MV-4-11 (cell line): ENCODE measurements at regions not wholly inside any gene's neighbourhood (a gene's known extent, or its start where the extent isn't known, plus 50 kb on each side); places are given as distances from the start of the nearest gene placed in this dataset.

Experiments used
- DNase-seq: peaks from one replicate; lab custom pipeline; 2025; lab: John Stamatoyannopoulos, UW

- peak; percentile 70 for DNase-seq
Measured at GRCh38 chr3:31004025-31004678, 109.7 kb upstream of the GADL1 start.

- DNase-seq, result no peak
Measured at GRCh38 chr3:31008994-31009393, 114.5 kb upstream of the GADL1 start.

GRCh38 chr3:31009881-31010280 lies 115.4 kb upstream of the GADL1 start:
- DNase-seq, result no peak

- DNase-seq, result no peak
Measured at GRCh38 chr3:31010491-31010890, 116.0 kb upstream of the GADL1 start.

GRCh38 chr3:31011380-31011779 lies 116.9 kb upstream of the GADL1 start:
- no peak for DNase-seq

- no peak for DNase-seq
Measured at GRCh38 chr3:31013090-31013489, 118.6 kb upstream of the GADL1 start.

GRCh38 chr3:31013843-31014242 lies 119.4 kb upstream of the GADL1 start:
- DNase-seq, result peak; percentile 30

- DNase-seq, result no peak
Measured at GRCh38 chr3:31014317-31015040, 120.0 kb upstream of the GADL1 start.

GRCh38 chr3:31016196-31016595 lies 121.7 kb upstream of the GADL1 start:
- no peak for DNase-seq

GRCh38 chr3:31022716-31023115 lies 128.3 kb upstream of the GADL1 start:
- no peak for DNase-seq

- DNase-seq, result peak; percentile 89
Measured at GRCh38 chr3:31025541-31025940, 131.1 kb upstream of the GADL1 start.

GRCh38 chr3:31027191-31027761 lies 132.8 kb upstream of the GADL1 start:
- DNase-seq, result peak; percentile 54

- no peak for DNase-seq
Measured at GRCh38 chr3:31027914-31028313, 133.5 kb upstream of the GADL1 start.

GRCh38 chr3:31028766-31029165 lies 134.3 kb upstream of the GADL1 start:
- no peak for DNase-seq

- DNase-seq, result no peak
Measured at GRCh38 chr3:31029706-31030105, 135.2 kb upstream of the GADL1 start.

GRCh38 chr3:31035681-31036080 lies 141.2 kb upstream of the GADL1 start:
- DNase-seq, result no peak

- DNase-seq, result no peak
Measured at GRCh38 chr3:31038086-31038739, 143.8 kb upstream of the GADL1 start.

- peak; percentile 55 for DNase-seq
Measured at GRCh38 chr3:31039145-31039544, 144.7 kb upstream of the GADL1 start.

- no peak for DNase-seq
Measured at GRCh38 chr3:31041161-31041978, 146.9 kb upstream of the GADL1 start.

- DNase-seq, result peak; percentile 91
Measured at GRCh38 chr3:31043184-31043819, 148.8 kb upstream of the GADL1 start.

GRCh38 chr3:31047673-31048072 lies 153.2 kb upstream of the GADL1 start:
- no peak for DNase-seq

GRCh38 chr3:31048143-31048542 lies 153.7 kb upstream of the GADL1 start:
- DNase-seq, result no peak
